HS-5 (cell line): ENCODE measurements at regions not wholly inside any gene's neighbourhood (a gene's known extent, or its start where the extent isn't known, plus 50 kb on each side); places are given as distances from the start of the nearest gene placed in this dataset.

Experiments
- DNase-seq: peaks from one replicate; pipeline ENCODE4 v3.0.0-alpha.2; 2012; ENCODE audit warnings: low read depth

- DNase-seq, result peak; percentile 50
These were observed 302.5 kb downstream of the DHX35 start for GRCh38 chr20:39264506-39265172.

GRCh38 chr20:39263076-39263475 is 300.9 kb downstream of the DHX35 start:
- DNase-seq, result no peak

DNA sequence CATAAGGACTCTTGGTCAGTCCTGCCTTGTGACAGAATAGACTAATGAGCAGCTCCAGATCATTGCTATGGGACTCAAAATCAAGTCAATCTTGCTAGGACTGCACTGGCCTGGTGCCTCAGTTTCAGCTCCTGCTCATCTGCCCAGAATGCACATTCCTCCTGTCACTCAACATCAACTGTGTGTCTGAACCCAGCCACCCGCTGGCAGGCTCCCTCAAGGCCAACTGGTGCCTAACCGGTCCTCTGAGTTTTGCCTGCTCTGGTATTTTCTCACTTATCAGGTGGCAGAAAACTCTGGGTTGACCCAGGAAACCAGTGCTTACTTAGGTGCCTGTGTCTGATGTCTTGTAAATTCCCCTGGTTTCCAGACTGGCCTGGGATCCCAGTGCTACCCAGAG is 297.7 kb downstream of the DHX35 start:
- no peak for DNase-seq

DNA sequence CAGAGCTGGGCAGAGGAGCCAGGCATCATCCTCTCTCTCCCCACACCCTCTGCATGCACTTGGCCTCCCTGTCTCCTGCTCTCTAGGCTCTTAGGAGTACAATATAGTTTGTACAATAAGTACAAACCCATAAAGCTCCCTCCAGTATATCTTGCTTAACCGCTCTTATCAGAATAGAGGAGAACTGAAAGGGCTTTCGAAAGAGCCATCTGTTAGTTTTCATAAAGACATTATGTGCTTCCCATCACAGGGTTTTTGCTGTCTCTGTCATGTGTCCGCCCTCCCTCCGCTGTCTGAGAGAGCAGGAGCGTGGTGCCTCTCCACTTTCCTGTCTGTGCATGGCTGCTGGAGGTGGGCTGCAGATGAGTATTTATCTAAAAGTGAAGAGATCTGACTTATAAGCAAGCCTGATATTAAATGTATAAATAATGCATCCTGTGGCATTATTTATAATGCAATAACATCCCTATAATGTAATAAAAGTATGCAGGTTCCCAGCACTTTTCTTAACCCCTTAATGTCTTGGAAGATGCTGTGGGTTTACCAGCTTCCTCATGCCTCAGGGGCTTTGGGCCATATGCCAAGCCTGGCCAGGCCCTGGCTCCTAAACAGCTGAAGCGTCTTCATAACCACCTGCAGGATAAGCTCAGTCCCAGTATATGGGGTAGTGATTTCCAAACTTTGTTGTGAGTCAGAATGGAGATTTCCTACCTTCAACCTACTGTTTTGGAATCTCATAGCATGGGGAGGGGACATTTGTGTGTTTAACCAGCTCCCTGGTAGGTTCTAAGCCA is 297.1 kb downstream of the DHX35 start:
- DNase-seq, result no peak

- DNase-seq, result no peak
These were observed 296.1 kb downstream of the DHX35 start for GRCh38 chr20:39258253-39258652.

GRCh38 chr20:39253051-39253755 is 291.1 kb downstream of the DHX35 start:
- DNase-seq, result no peak

DNA sequence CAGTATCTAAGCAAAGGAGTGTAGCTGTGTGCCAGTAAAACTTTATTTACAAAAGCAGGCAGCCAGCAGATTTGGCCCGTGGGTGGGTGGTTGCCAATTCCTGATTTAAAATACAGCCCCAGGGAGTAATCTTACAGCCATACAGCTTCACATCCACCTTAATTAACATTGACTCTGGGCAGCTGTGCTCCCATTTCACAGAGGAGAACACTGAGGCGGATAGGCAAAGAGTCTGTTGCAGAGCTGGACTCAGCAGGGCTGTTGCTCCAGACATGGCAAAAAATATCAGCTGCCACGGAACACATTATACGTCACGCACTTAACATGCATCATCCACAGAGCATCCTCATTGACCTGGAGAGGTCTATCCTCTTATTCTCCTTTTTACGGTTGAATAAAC is 289.9 kb downstream of the DHX35 start:
- DNase-seq, result no peak

DNA sequence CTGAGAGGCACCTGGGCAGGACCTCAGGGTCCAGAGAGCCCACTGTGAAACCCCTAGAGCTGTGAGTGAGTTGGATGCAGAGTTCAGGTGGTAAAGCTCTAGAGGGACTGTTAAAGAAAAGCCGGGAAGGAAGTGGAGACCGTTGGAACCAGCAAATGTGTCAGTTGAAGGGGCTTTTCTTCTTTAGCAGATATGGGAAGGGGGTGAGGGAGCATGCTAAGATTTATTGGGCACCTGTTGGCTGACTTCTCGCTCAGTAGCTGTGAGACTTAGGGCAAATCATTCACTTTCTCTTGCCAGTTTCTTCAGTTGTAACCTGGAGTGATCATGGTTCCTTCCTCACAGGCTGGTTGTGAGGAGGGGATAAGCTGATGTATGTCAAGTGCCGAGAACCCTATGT is 287.7 kb downstream of the DHX35 start:
- DNase-seq, result no peak

DNA sequence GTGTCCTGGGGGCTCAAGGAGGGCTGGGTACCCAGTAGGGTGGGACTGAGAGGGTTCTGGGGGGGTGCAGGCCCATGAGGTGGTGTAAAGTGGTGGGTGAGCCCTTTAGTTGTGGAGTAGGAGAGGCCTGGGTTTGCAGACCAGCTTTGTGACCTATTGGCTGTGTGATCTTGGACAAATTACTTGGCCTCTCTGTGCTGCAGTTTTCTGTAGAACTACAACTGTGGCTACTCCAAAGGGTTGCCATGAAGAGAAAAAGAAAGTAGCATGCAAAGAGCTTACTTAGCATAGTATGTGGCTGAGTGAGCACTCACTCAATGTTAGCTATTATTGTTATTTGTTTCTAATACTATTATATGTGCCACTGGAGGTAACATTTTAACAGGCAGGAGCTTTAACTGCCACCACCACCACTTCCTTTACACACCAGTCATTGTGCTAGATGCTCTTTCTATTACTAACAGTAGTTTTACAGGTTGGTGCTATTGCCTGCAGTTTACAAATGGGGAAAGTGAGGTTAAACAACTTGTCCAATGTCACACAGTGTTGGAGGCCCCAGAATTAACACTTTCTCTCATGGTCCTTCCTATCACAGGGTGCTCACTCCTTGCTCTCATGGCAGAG is 286.8 kb downstream of the DHX35 start:
- no peak for DNase-seq

DNA sequence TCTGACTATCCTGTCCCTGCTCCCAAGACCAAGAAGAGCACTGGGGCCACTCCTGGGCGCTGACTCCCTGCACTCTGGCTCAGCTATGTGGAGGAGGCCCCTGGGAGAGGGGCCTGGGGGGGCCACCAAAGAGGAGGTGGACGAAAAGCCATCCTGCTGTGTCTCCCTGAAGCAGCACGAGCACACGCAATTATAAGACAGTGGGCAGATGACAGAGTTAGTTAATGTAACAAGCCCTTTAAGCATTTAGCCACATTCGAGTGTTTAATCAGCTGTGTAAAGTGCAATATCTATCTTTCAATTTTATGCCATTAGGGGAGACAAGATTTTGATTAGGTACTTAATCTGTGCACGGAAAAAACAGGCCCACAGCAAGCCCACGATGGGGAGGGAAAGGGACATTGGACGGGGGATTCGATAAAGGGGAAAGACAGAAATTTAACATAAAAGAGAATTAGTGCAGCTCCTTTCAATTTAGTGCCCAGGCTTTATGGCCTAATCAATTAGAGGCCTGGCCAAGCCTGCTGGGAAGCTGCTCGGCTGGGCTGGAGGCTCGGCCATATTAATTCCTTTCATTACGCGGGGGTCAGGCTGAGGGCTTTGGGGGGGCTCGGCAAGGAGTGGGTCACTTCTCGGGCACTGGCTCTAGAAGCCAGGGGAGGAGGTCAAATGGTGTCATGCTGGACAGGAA is 286.2 kb downstream of the DHX35 start:
- no peak for DNase-seq

DNA sequence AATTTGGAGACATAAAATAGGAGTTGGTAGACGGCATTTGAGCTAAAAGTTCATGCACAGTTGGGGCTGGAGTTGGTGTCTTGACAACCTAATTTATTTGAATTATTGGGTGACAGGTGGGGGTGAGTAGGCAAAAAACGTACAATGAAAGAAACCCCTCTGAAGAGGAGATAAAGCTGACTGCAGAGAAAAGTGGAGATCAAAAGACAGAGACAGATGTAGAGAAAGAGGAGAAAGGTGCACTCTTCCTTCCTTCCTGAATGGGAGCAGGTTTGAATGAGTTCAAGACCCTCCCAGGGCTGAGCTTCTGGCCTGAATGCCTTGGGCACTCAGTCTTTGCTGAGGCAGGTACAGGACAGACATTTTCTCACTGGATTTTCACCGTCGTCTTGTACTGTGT is 284.3 kb downstream of the DHX35 start:
- DNase-seq, result no peak

GRCh38 chr20:39245685-39246311 is 283.7 kb downstream of the DHX35 start:
- DNase-seq, result no peak

GRCh38 chr20:39243962-39244361 is 281.8 kb downstream of the DHX35 start:
- no peak for DNase-seq

DNA sequence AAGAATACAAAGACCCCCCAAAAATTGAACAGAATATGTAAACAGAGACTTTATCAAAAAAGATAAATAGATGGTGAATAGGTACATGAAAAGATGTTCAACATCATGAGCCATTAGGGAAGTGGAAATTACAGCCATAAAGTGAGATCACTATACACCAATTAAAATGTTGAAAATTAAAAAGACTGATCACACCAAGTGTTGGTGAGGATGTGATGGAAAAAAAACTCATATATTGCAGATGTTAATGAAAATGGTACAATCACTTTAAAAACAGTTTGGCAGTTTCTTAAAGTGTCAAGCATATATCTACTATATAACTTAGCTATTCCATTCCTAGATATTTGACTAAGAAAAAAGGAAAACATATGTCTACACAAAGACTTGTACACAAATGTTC is 280.5 kb downstream of the DHX35 start:
- no peak for DNase-seq

GRCh38 chr20:39234520-39235095 is 272.5 kb downstream of the DHX35 start:
- DNase-seq, result no peak

DNA sequence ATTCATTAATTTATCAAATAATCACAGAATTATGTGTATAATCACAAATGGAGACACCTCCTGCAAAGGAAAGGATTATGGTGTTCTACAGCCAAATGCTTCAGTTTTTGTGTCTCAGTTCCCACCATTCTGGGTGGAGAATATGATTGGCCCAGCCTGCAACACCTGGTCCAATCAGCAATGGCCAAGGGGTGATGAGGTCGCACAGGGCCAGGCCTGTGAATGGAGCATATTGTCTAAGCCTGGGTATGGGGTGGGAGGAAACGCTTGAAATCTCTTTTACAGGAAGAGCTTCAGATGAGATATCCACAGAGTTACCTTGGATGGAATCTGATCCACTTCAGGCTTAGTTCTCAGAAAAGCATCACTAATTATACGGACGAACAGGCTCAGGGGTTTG is 271.6 kb downstream of the DHX35 start:
- DNase-seq, result no peak

GRCh38 chr20:39227416-39227815 is 265.3 kb downstream of the DHX35 start:
- DNase-seq, result no peak

- DNase-seq, result no peak
These were observed 263.8 kb downstream of the DHX35 start for GRCh38 chr20:39225978-39226377.

GRCh38 chr20:39225536-39225935 is 263.4 kb downstream of the DHX35 start:
- no peak for DNase-seq

DNA sequence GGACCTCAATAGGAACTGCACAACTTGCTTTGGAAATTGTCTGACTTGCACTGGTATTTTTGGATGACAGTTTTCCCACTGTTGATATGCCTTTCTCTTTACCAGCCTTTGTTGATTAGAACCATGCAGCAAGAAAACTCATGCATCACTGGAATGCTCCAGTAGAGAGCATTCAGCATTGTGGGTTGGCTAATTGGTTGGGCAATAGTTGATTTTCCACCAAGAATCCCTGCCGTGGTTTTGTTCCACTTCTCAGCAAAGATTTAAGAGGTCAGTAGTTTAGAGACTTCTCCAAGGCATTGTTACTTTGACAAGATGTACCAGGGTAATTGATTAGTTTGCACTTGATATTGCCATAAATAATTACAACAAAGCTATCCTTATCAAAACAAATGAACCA is 260.0 kb downstream of the DHX35 start:
- DNase-seq, result no peak

- DNase-seq, result no peak
These were observed 254.1 kb downstream of the DHX35 start for GRCh38 chr20:39216195-39216594.
